K562 (cell line): ENCODE measurements at regions not wholly inside any gene's neighbourhood (a gene's known extent, or its start where the extent isn't known, plus 50 kb on each side); places are given as distances from the start of the nearest gene placed in this dataset.

Experiments used
- ASH1L ChIP-seq: fragments of 450-650 bp; IDR thresholded peaks from 2 replicates; pipeline ENCODE4 v1.6.1; 2018; ENCODE audit warnings: borderline replicate concordance, mild to moderate bottlenecking, low read depth; ENCODE audit not compliant: partially characterized antibody
- CBX3 ChIP-seq, 2 experiments: IDR thresholded peaks; 1 replicate in 1 of 2; 2 replicates in 1 of 2; pipeline ENCODE4 v1.6.1; 2012; ENCODE audit warnings: inconsistent platforms in 2 of 2, low read length in 2 of 2, borderline replicate concordance in 1 of 2, control low read depth in 1 of 2
- CBX8 ChIP-seq: fragments of 200-600 bp; sonication (generic); IDR thresholded peaks from 2 replicates; pipeline ENCODE4 v1.6.1; 2012; ENCODE audit warnings: borderline replicate concordance, mixed run types, low read depth, mild to moderate bottlenecking, moderate library complexity, mixed read lengths, low read length, control low read depth, inconsistent platforms; ENCODE audit not compliant: poor library complexity, severe bottlenecking; ENCODE audit errors: extremely low read depth
- CHD4 ChIP-seq: fragments of 200-600 bp; sonication (generic); IDR thresholded peaks from 3 replicates; pipeline ENCODE4 v1.6.1; 2012; ENCODE audit warnings: low read depth, mild to moderate bottlenecking, mixed read lengths, low read length, inconsistent platforms; ENCODE audit not compliant: insufficient read depth, insufficient replicate concordance, poor library complexity, severe bottlenecking
- E2F3 ChIP-seq: fragments of 250-450 bp; sonication (Bioruptor Pico); IDR thresholded peaks from 2 replicates; pipeline ENCODE4 v1.4.0; 2020; ENCODE audit warnings: mild to moderate bottlenecking
- EZH2 ChIP-seq: IDR thresholded peaks from 2 replicates; pipeline ENCODE4 v1.6.1; 2012; ENCODE audit warnings: low read depth, mild to moderate bottlenecking, inconsistent platforms, low read length, borderline replicate concordance
- FOXA3 ChIP-seq, 2 experiments: fragments of 450-650 bp in 1 of 2; sonication (generic) in 1 of 2; formaldehyde crosslinking; IDR thresholded peaks in 1 of 2; conservative IDR thresholded peaks in 1 of 2; 2 replicates each; pipeline versions ENCODE4 v1.4.0 to v1.8.0; 2020 to 2022; ENCODE audit warnings: mild to moderate bottlenecking in 2 of 2, missing genetic modification reagents in 1 of 2
- FOXM1 ChIP-seq, 2 experiments: fragments of 450-650 bp in 1 of 2; sonication (generic) in 1 of 2; formaldehyde crosslinking in 1 of 2; IDR thresholded peaks; 2 replicates each; pipeline versions ENCODE4 v1.6.1 to v1.9.0; 2017 to 2022; ENCODE audit warnings: low read depth in 2 of 2, mild to moderate bottlenecking in 2 of 2, missing genetic modification reagents in 1 of 2, moderate library complexity in 1 of 2
- HNRNPUL1 ChIP-seq: fragments of 200-400 bp; formaldehyde crosslinking; IDR thresholded peaks from 2 replicates; pipeline ENCODE4 v1.6.1; 2017; ENCODE audit warnings: low read length
- LARP7 ChIP-seq: fragments of 450-650 bp; IDR thresholded peaks from 2 replicates; pipeline ENCODE4 v1.6.1; 2016
- MAFF ChIP-seq: IDR thresholded peaks from 2 replicates; pipeline ENCODE4 v1.6.1; 2012; ENCODE audit warnings: low read length, improper control_type of control experiment
- MAFK ChIP-seq: IDR thresholded peaks from 2 replicates; pipeline ENCODE4 v1.6.1; 2011; ENCODE audit warnings: low read length, improper control_type of control experiment
- MTF1 ChIP-seq: fragments of 250-450 bp; sonication (Bioruptor Pico); IDR thresholded peaks from 2 replicates; pipeline ENCODE4 v1.9.0; 2021; ENCODE audit warnings: moderate library complexity, mild to moderate bottlenecking, inconsistent platforms, borderline replicate concordance
- NFIC ChIP-seq: fragments of 450-650 bp; IDR thresholded peaks from 2 replicates; pipeline ENCODE4 v1.6.1; 2017; ENCODE audit warnings: mild to moderate bottlenecking, inconsistent platforms
- NR2C1 ChIP-seq, 2 experiments: fragments of 450-650 bp; IDR thresholded peaks; 2 replicates each; pipeline ENCODE4 v1.6.1; 2017; ENCODE audit warnings: mild to moderate bottlenecking in 2 of 2, antibody characterized with exemption in 1 of 2, inconsistent platforms in 1 of 2, missing compliant biosample characterization in 1 of 2, missing genetic modification characterization in 1 of 2
- RFX5 ChIP-seq: IDR thresholded peaks from 2 replicates; pipeline ENCODE4 v1.6.1; 2011; ENCODE audit warnings: low read depth, mild to moderate bottlenecking, improper control_type of control experiment, low read length
- SRF ChIP-seq, 2 experiments: fragments of 250-450, 450-650 bp in 1 of 2; sonication (Bioruptor Pico) in 1 of 2; sonication (generic) in 1 of 2; formaldehyde crosslinking; IDR thresholded peaks; 2 replicates each; pipeline versions ENCODE4 v1.5.0 to v1.5.1; 2020 to 2022; ENCODE audit warnings: mild to moderate bottlenecking in 1 of 2, missing genetic modification reagents in 1 of 2
- ZNF274 ChIP-seq: IDR thresholded peaks from 2 replicates; pipeline ENCODE4 v1.6.1; 2011; ENCODE audit warnings: low read depth, mild to moderate bottlenecking, low read length, moderate library complexity, borderline replicate concordance
- ZNF354B ChIP-seq: fragments of 250-450 bp; sonication (Bioruptor Pico); IDR thresholded peaks from 2 replicates; pipeline ENCODE4 v1.4.0; 2020
- ZNF75A ChIP-seq: fragments of 450-650 bp; formaldehyde crosslinking; IDR thresholded peaks from 2 replicates; pipeline ENCODE4 v1.4.0; 2020; ENCODE audit warnings: mild to moderate bottlenecking
- ZNF79 ChIP-seq: fragments of 250-450 bp; sonication (Bioruptor Pico); IDR thresholded peaks from 2 replicates; pipeline ENCODE4 v1.4.0; 2020; ENCODE audit warnings: low read depth, mild to moderate bottlenecking, moderate library complexity
- TF ChIP-seq, protein P1 (sequence below): sonication (generic); formaldehyde crosslinking; IDR thresholded peaks from 2 replicates; pipeline ENCODE4 v1.8.0; 2023; ENCODE audit warnings: mild to moderate bottlenecking, missing genetic modification reagents
- TF ChIP-seq, protein P2 (sequence below): fragments of 250-450 bp; sonication (Bioruptor Pico); IDR thresholded peaks from 2 replicates; pipeline ENCODE4 v1.6.1; 2021; ENCODE audit warnings: mild to moderate bottlenecking
- TF ChIP-seq, protein P3 (sequence below): sonication (generic); formaldehyde crosslinking; IDR thresholded peaks from 2 replicates; pipeline ENCODE4 v1.9.0; 2022; ENCODE audit warnings: mild to moderate bottlenecking, missing genetic modification reagents

DNA sequence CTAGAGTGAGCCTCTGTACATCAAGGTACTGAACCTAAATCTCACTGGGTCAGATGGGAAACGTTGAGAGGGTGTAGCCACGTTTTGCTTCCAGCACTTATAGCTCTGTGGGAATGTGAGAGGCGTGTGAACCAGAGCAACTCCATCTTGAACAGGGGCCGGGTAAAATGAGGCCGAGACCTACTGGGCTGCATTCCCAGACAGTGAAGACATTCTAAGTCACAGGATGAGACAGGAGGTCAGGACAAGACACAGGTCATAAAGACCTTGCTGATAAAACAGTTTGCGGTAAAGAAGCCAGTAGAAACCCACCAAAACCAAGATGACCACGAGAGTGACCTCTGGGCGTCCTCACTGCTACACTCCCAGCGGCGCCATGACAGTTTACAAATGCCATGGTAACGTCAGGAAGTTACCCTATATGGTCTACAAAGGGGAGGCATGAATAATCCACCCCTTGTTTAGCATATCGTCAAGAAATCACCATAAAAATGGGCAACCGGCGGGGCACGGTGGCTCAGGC lies 63.4 kb upstream of the NCOR2 start (continued):
- TF ChIP-seq ASH1L (no peak), CHD4 (no peak), MAFF (no peak), MTF1 (CRISPR knock-in tag) (no peak; the same call in 1 of the 2 replicates), CBX8 (no peak), MAFK (no peak), ZNF79 (CRISPR knock-in tag) (no peak), HNRNPUL1 (no peak), LARP7 (no peak), ZNF354B (CRISPR knock-in tag) (peak; percentile 17; the same call in 1 of the 2 replicates), SRF (CRISPR knock-in tag; IDR thresholded peaks at IDR 0.05) (peak in 1 of 2 experiments; percentile 84; a peak in 2 of 4 replicates), RFX5 (no peak), NFIC (no peak), CBX3 (IDR thresholded peaks at IDR 0.05; ENCODE audit: borderline replicate concordance in 1 of 2, low read length in 2 of 2) (no peak), E2F3 (CRISPR knock-in tag) (peak; percentile 67; the same call in 1 of the 2 replicates), ZNF75A (CRISPR knock-in tag) (no peak), NR2C1 (IDR thresholded peaks at IDR 0.05) (no peak), NR2C1 (tag; IDR thresholded peaks at IDR 0.05) (peak; percentile 86), FOXM1 (IDR thresholded peaks at IDR 0.05; ENCODE audit: low read depth) (no peak), FOXM1 (CRISPR knock-in tag; IDR thresholded peaks at IDR 0.05; ENCODE audit: low read depth) (no peak), FOXA3 (CRISPR knock-in tag; conservative IDR thresholded peaks at IDR 0.05 in 1 of 2, IDR thresholded peaks at IDR 0.05 in 1 of 2) (no peak), ZNF274 (no peak), EZH2 (no peak)
- TF ChIP-seq, protein P1, sequence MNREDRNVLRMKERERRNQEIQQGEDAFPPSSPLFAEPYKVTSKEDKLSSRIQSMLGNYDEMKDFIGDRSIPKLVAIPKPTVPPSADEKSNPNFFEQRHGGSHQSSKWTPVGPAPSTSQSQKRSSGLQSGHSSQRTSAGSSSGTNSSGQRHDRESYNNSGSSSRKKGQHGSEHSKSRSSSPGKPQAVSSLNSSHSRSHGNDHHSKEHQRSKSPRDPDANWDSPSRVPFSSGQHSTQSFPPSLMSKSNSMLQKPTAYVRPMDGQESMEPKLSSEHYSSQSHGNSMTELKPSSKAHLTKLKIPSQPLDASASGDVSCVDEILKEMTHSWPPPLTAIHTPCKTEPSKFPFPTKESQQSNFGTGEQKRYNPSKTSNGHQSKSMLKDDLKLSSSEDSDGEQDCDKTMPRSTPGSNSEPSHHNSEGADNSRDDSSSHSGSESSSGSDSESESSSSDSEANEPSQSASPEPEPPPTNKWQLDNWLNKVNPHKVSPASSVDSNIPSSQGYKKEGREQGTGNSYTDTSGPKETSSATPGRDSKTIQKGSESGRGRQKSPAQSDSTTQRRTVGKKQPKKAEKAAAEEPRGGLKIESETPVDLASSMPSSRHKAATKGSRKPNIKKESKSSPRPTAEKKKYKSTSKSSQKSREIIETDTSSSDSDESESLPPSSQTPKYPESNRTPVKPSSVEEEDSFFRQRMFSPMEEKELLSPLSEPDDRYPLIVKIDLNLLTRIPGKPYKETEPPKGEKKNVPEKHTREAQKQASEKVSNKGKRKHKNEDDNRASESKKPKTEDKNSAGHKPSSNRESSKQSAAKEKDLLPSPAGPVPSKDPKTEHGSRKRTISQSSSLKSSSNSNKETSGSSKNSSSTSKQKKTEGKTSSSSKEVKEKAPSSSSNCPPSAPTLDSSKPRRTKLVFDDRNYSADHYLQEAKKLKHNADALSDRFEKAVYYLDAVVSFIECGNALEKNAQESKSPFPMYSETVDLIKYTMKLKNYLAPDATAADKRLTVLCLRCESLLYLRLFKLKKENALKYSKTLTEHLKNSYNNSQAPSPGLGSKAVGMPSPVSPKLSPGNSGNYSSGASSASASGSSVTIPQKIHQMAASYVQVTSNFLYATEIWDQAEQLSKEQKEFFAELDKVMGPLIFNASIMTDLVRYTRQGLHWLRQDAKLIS, result no peak
- TF ChIP-seq, protein P2, sequence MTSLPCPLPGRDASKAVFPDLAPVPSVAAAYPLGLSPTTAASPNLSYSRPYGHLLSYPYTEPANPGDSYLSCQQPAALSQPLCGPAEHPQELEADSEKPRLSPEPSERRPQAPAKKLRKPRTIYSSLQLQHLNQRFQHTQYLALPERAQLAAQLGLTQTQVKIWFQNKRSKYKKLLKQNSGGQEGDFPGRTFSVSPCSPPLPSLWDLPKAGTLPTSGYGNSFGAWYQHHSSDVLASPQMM, result no peak
- TF ChIP-seq, protein P3, sequence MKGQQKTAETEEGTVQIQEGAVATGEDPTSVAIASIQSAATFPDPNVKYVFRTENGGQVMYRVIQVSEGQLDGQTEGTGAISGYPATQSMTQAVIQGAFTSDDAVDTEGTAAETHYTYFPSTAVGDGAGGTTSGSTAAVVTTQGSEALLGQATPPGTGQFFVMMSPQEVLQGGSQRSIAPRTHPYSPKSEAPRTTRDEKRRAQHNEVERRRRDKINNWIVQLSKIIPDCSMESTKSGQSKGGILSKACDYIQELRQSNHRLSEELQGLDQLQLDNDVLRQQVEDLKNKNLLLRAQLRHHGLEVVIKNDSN (CRISPR knock-in tag), result no peak
